SK-N-SH (cell line): ENCODE measurements at regions not wholly inside any gene's neighbourhood (a gene's known extent, or its start where the extent isn't known, plus 50 kb on each side); places are given as distances from the start of the nearest gene placed in this dataset.
A peak's percentile ranks its signal among the peaks of the same experiment; 100 is the strongest.

Source experiments
- CTCF ChIA-PET: fragments of 300-600, 350-600 bp; formaldehyde crosslinking; extraction: SDS; loops from one replicate; lab custom pipeline; 2021; lab: Yijun Ruan, JAX
- POLR2A ChIA-PET: fragments of 350-600 bp; sonication (Branson Sonifier 250); formaldehyde crosslinking; extraction: SDS; loops from one replicate; lab custom pipeline; 2020; ENCODE audit warnings: antibody characterized with exemption, inconsistent platforms; lab: Yijun Ruan, JAX
- DNase-seq: peaks from one replicate; pipeline ENCODE4 v3.0.0; 2012
- H2AFZ ChIP-seq: fragments of 200-600 bp; sonication (generic); 2 replicates; pipeline ENCODE4 v1.8.1; 2016; ENCODE audit warnings: antibody characterized with exemption, mild to moderate bottlenecking, low read depth
- H3F3A ChIP-seq: fragments of 200-600 bp; sonication (generic); replicated peaks from 2 replicates; pipeline ENCODE3; 2016; ENCODE audit warnings: antibody characterized with exemption, mild to moderate bottlenecking; ENCODE audit not compliant: insufficient read depth
- H3K27ac ChIP-seq, 2 experiments: fragments of 200-500 bp in 1 of 2; fragments of 200-600 bp in 1 of 2; sonication (Bioruptor generic) in 1 of 2; sonication (generic), shearing (Covaris generic) in 1 of 2; 2 replicates each; pipeline versions ENCODE4 v1.5.1 to v1.6.1; 2014 to 2016; ENCODE audit warnings: low read depth in 2 of 2, inconsistent platforms in 1 of 2, low read length in 1 of 2, mild to moderate bottlenecking in 1 of 2, mixed read lengths in 1 of 2
- H3K27me3 ChIP-seq: fragments of 200-600 bp; sonication (generic), shearing (Covaris generic); 2 replicates; pipeline ENCODE4 v1.6.1; 2016; ENCODE audit warnings: mixed run types; ENCODE audit not compliant: insufficient read depth
- H3K36me3 ChIP-seq, 2 experiments: fragments of 200-500 bp in 1 of 2; fragments of 200-600 bp in 1 of 2; sonication (Bioruptor generic) in 1 of 2; sonication (generic) in 1 of 2; replicated peaks in 1 of 2; 2 replicates each; pipeline versions ENCODE3 to v1.5.1; 2014 to 2016; ENCODE audit warnings: low read length in 1 of 2, mild to moderate bottlenecking in 1 of 2; ENCODE audit not compliant: insufficient read depth in 2 of 2, control insufficient read depth in 1 of 2
- H3K4me1 ChIP-seq, 2 experiments: fragments of 200-500 bp in 1 of 2; fragments of 200-600 bp in 1 of 2; sonication (Bioruptor generic) in 1 of 2; sonication (generic), shearing (Covaris generic) in 1 of 2; 2 replicates each; pipeline versions ENCODE4 v1.5.1 to v1.6.1; 2014 to 2016; ENCODE audit warnings: low read depth in 1 of 2, low read length in 1 of 2, mixed run types in 1 of 2; ENCODE audit not compliant: insufficient read depth in 2 of 2, control insufficient read depth in 1 of 2
- H3K4me2 ChIP-seq: fragments of 200-600 bp; sonication (generic), shearing (Covaris generic); 2 replicates; pipeline ENCODE4 v1.6.1; 2017; ENCODE audit warnings: mixed run types
- H3K4me3 ChIP-seq, 2 experiments: fragments of 200-500 bp in 1 of 2; fragments of 200-600 bp in 1 of 2; sonication (Bioruptor generic) in 1 of 2; sonication (generic), shearing (Covaris generic) in 1 of 2; 2 replicates each; pipeline versions ENCODE4 v1.5.1 to v1.8.1; 2014 to 2016; ENCODE audit warnings: low read depth in 2 of 2, inconsistent platforms in 1 of 2, low read length in 1 of 2, mild to moderate bottlenecking in 1 of 2, mixed read lengths in 1 of 2, moderate library complexity in 1 of 2
- H3K79me2 ChIP-seq: fragments of 200-600 bp; sonication (generic); 2 replicates; pipeline ENCODE4 v1.8.1; 2017; ENCODE audit warnings: mild to moderate bottlenecking; ENCODE audit not compliant: insufficient read depth
- H3K9ac ChIP-seq: fragments of 200-600 bp; sonication (generic); 2 replicates; pipeline ENCODE4 v1.6.1; 2017; ENCODE audit warnings: mixed run types
- H3K9me2 ChIP-seq: fragments of 200-600 bp; sonication (generic); 2 replicates; pipeline ENCODE4 v1.6.1; 2017; ENCODE audit warnings: mixed run types
- H3K9me3 ChIP-seq: fragments of 200-600 bp; sonication (generic); 2 replicates; pipeline ENCODE4 v1.6.1; 2017; ENCODE audit warnings: mixed run types, mild to moderate bottlenecking, moderate library complexity
- H4K20me1 ChIP-seq: fragments of 200-600 bp; sonication (generic); 2 replicates; pipeline ENCODE4 v1.6.1; 2017; ENCODE audit warnings: mild to moderate bottlenecking, mixed run types; ENCODE audit not compliant: insufficient read depth
- CTCF ChIP-seq: fragments of 200-600 bp; sonication (generic); IDR thresholded peaks from 2 replicates; pipeline ENCODE4 v1.6.1; 2017; ENCODE audit warnings: antibody characterized with exemption, mild to moderate bottlenecking, moderate library complexity
- ELF1 ChIP-seq: IDR thresholded peaks from 2 replicates; pipeline ENCODE4 v1.4.0; 2012
- EP300 ChIP-seq, 2 experiments: IDR thresholded peaks; 2 replicates each; pipeline versions ENCODE4 v1.4.0 to v1.6.1; 2012; ENCODE audit warnings: borderline replicate concordance in 1 of 2, low read depth in 1 of 2, low read length in 1 of 2
- EZH2phosphoT487 ChIP-seq: fragments of 200-600 bp; sonication (generic); IDR thresholded peaks from 2 replicates; pipeline ENCODE4 v1.6.1; 2017; ENCODE audit warnings: low read depth, mixed run types, mild to moderate bottlenecking, antibody characterized with exemption, moderate library complexity, borderline replicate concordance
- FOXJ3 ChIP-seq: sonication (generic); formaldehyde crosslinking; IDR thresholded peaks from 2 replicates; pipeline ENCODE4 v1.5.1; 2020; ENCODE audit warnings: mild to moderate bottlenecking, missing genetic modification reagents
- FOXM1 ChIP-seq: IDR thresholded peaks from 2 replicates; pipeline ENCODE4 v1.4.0; 2012; ENCODE audit warnings: low read depth, mild to moderate bottlenecking
- GABPA ChIP-seq: IDR thresholded peaks from 2 replicates; pipeline ENCODE4 v1.4.0; 2012; ENCODE audit warnings: low read depth, mild to moderate bottlenecking
- GATA2 ChIP-seq: sonication (generic); formaldehyde crosslinking; IDR thresholded peaks from 2 replicates; pipeline ENCODE4 v1.5.0; 2020; ENCODE audit warnings: mild to moderate bottlenecking, missing genetic modification reagents
- JUND ChIP-seq: IDR thresholded peaks from 2 replicates; pipeline ENCODE4 v1.4.0; 2012
- MEF2A ChIP-seq: IDR thresholded peaks from 2 replicates; pipeline ENCODE4 v1.4.0; 2012; ENCODE audit warnings: low read depth, borderline replicate concordance
- MXI1 ChIP-seq: IDR thresholded peaks from 2 replicates; pipeline ENCODE4 v1.6.1; 2012; ENCODE audit warnings: mild to moderate bottlenecking, low read depth, low read length, improper control_type of control experiment
- NFIC ChIP-seq: IDR thresholded peaks from 2 replicates; pipeline ENCODE4 v1.4.0; 2012; ENCODE audit warnings: borderline replicate concordance
- PBX3 ChIP-seq: IDR thresholded peaks from 2 replicates; pipeline ENCODE4; 2012
- POLR2AphosphoS5 ChIP-seq: IDR thresholded peaks from 2 replicates; pipeline ENCODE4 v1.6.1; 2012; ENCODE audit warnings: low read depth, low read length
- REST ChIP-seq: IDR thresholded peaks from 2 replicates; pipeline ENCODE4 v1.6.1; 2012; ENCODE audit warnings: mild to moderate bottlenecking, low read depth, low read length, moderate library complexity
- RFX5 ChIP-seq: IDR thresholded peaks from 2 replicates; pipeline ENCODE4 v1.6.1; 2012; ENCODE audit warnings: mild to moderate bottlenecking, improper control_type of control experiment, low read length
- RXRA ChIP-seq: IDR thresholded peaks from 2 replicates; pipeline ENCODE4 v1.4.0; 2012; ENCODE audit warnings: low read depth, mild to moderate bottlenecking, borderline replicate concordance
- SIN3A ChIP-seq: IDR thresholded peaks from 2 replicates; pipeline ENCODE4 v1.6.1; 2012; ENCODE audit warnings: low read depth, mild to moderate bottlenecking, low read length, moderate library complexity, borderline replicate concordance
- TAF1 ChIP-seq: IDR thresholded peaks from 2 replicates; pipeline ENCODE4 v1.6.1; 2012; ENCODE audit warnings: low read depth, mild to moderate bottlenecking, low read length, moderate library complexity, borderline replicate concordance
- TCF12 ChIP-seq: IDR thresholded peaks from 2 replicates; pipeline ENCODE4 v1.4.0; 2012
- TEAD4 ChIP-seq: IDR thresholded peaks from 2 replicates; pipeline ENCODE4 v1.4.0; 2012; ENCODE audit warnings: mild to moderate bottlenecking, borderline replicate concordance; ENCODE audit not compliant: insufficient read depth
- USF1 ChIP-seq: IDR thresholded peaks from 2 replicates; pipeline ENCODE4 v1.4.0; 2012; ENCODE audit warnings: low read depth, borderline replicate concordance
- USF2 ChIP-seq: fragments of 150-350 bp; IDR thresholded peaks from 2 replicates; pipeline ENCODE4 v1.6.1; 2017; ENCODE audit warnings: antibody characterized with exemption, low read length, low read depth, borderline replicate concordance
- YY1 ChIP-seq: IDR thresholded peaks from 2 replicates; pipeline ENCODE4 v1.4.0; 2012; ENCODE audit warnings: low read depth, mild to moderate bottlenecking
- ZBTB33 ChIP-seq: IDR thresholded peaks from 2 replicates; pipeline ENCODE4 v1.4.0; 2012; ENCODE audit warnings: low read depth, borderline replicate concordance
- WGBS: methylation state at CpG from one replicate; pipeline ENCODE4 v1.1.6; 2017; ENCODE audit warnings: low lambda C conversion rate; 5-methylcytosine and 5-hydroxymethylcytosine counted together

- H4K20me1 ChIP-seq = no peaks in the 10 kb centered on the region
- 43% methylated on average over 3 of the region's 3 CpGs for WGBS
- peaks cover 0 to 17% of the 10 kb centered on the region in 2 experiments; a peak in 2 of 4 replicates for H3K4me1 ChIP-seq
- no peaks in the 10 kb centered on the region for H3K27me3 ChIP-seq
- H3K36me3 ChIP-seq = no peaks in the 10 kb centered on the region
- peak overlapping the region in 1 of 2 experiments; percentile 37; a peak in 1 of 4 replicates for H3K27ac ChIP-seq
- H3F3A ChIP-seq = peaks cover 14% of the 10 kb centered on the region
- ChIA-PET CTCF (interaction anchor here (1.3 kb wide), 1 partner anchor 29 kb away, joined by 3 read pairs; no protein-coding TSS in a partner anchor), POLR2A (no interaction called here)
- no peak overlapping the region for H3K4me3 ChIP-seq
- H3K9me2 ChIP-seq = no peaks in the 10 kb centered on the region
- no peak overlapping the region for H3K9ac ChIP-seq
- no peak overlapping the region for H2AFZ ChIP-seq
- H3K4me2 ChIP-seq = peak overlapping the region; percentile 1; the same call in 1 of the 2 replicates
- no peaks in the 10 kb centered on the region for H3K9me3 ChIP-seq
- H3K79me2 ChIP-seq = no peaks in the 10 kb centered on the region
- DNase-seq = no peak
- TF ChIP-seq TCF12 (peak; percentile 67), PBX3 (peak; percentile 74), ZBTB33 (no peak), MEF2A (peak; percentile 70; the same call in 1 of the 2 replicates), FOXM1 (no peak), MXI1 (no peak), CTCF (no peak), USF1 (no peak), SIN3A (no peak), REST (no peak), GABPA (no peak), RXRA (no peak), JUND (peak; percentile 72), YY1 (no peak), NFIC (peak; percentile 52; the same call in 1 of the 2 replicates), ELF1 (no peak), RFX5 (no peak), POLR2AphosphoS5 (no peak), TAF1 (no peak), FOXJ3 (CRISPR knock-in tag) (no peak), USF2 (no peak), TEAD4 (peak; percentile 60; the same call in 1 of the 2 replicates), GATA2 (no peak), EP300 (IDR thresholded peaks at IDR 0.05; ENCODE audit: borderline replicate concordance in 1 of 2, low read depth in 1 of 2, low read length in 1 of 2) (peak in 1 of 2 experiments; percentile 66; a peak in 1 of 4 replicates), EZH2phosphoT487 (no peak)
Measured at GRCh38 chr10:4109469-4109868, 324.5 kb upstream of the KLF6 start.
